Thymus (tissue), 11 donors: ENCODE measurements at regions not wholly inside any gene's neighbourhood (a gene's known extent, or its start where the extent isn't known, plus 50 kb on each side); places are given as distances from the start of the nearest gene placed in this dataset.

Experiments used
- DNase-seq, 9 donors: peaks; one replicate each; pipeline ENCODE4 v3.0.0-alpha.2; 2013; ENCODE audit warnings: low spot score in 9 of 9, low read depth in 6 of 9, missing footprints in 1 of 9
- H3K27ac ChIP-seq, 2 donors: one replicate each; pipeline ENCODE4 v1.5.1; 2013; ENCODE audit warnings: control low read depth in 1 of 2, low read depth in 1 of 2, low read length in 1 of 2, mild to moderate bottlenecking in 1 of 2, moderate library complexity in 1 of 2
- H3K27me3 ChIP-seq, 2 donors: one replicate each; pipeline ENCODE4 v1.5.1; 2013; ENCODE audit warnings: low read length in 1 of 2; ENCODE audit not compliant: control insufficient read depth in 2 of 2, insufficient read depth in 1 of 2
- H3K36me3 ChIP-seq, 2 donors: one replicate each; pipeline ENCODE4 v1.5.1; 2013; ENCODE audit warnings: low read length in 1 of 2, mild to moderate bottlenecking in 1 of 2, moderate library complexity in 1 of 2; ENCODE audit not compliant: control insufficient read depth in 2 of 2, insufficient read depth in 2 of 2
- H3K4me1 ChIP-seq, 2 donors: one replicate each; pipeline ENCODE4 v1.5.1; 2013; ENCODE audit warnings: low read length in 2 of 2; ENCODE audit not compliant: control insufficient read depth in 2 of 2, insufficient read depth in 2 of 2
- H3K4me3 ChIP-seq, 2 donors: one replicate each; pipeline ENCODE4 v1.5.1; 2013; ENCODE audit warnings: low read length in 2 of 2, control low read depth in 1 of 2, mild to moderate bottlenecking in 1 of 2
- H3K9me3 ChIP-seq, 2 donors: one replicate each; pipeline ENCODE4 v1.5.1; 2013; ENCODE audit warnings: low read length in 1 of 2, mild to moderate bottlenecking in 1 of 2; ENCODE audit not compliant: control insufficient read depth in 2 of 2, insufficient read depth in 1 of 2
- WGBS: extraction: QIAGEN DNeasy Blood & Tissue Kit; methylation state at CpG from one replicate; pipeline ENCODE4 v1.1.7; 2013; 5-methylcytosine and 5-hydroxymethylcytosine counted together
- donor health status: healthy.

DNA sequence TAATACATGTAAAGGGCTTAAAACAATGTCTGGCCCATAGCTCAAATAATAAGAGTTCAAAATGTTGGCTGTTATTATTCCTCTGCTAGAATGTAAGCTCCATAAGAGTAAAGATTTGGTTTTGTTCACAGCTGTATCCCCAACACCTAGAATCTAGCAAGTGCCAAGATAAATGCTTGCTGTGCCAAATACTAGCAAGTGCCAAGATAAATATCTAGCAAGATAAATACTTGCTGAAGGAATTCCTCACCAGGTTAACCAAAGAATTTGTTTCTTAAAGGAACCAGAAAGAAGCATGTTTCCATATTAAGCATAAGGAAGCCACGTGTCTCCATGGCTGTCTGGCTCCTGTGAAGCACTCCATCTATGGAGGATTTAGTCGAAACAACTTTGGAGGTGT lies 235.2 kb upstream of the SP4 start:
- H3K36me3 ChIP-seq = no peaks in the 10 kb centered on the region
- H3K9me3 ChIP-seq = no peaks in the 10 kb centered on the region
- DNase-seq = no peak
- H3K4me1 ChIP-seq = no peaks in the 10 kb centered on the region
- H3K27me3 ChIP-seq = no peaks in the 10 kb centered on the region
- no peak overlapping the region for H3K27ac ChIP-seq
- WGBS = 90% methylated on average over 2 of the region's 2 CpGs
- no peak overlapping the region for H3K4me3 ChIP-seq

DNA sequence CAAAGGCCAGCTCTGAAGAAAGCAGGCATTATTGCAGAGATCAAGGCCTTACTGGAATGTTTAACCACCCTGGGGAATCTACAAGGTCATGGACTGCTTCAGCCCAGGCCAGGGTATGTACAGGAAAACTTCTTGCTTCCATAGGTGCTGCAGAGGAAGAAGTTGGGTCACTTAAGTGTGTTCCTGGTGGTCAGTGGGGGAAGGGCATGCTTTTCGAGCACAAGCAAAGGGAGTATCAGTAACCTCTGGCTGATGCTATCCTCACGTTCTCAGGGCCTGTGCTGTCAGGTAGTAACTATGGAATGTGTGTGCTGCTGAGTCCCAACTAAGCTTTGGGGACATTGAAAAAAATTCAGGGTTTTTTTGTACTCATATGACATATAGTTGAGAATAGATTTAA lies 234.0 kb upstream of the SP4 start:
- 92% methylated on average over 2 of the region's 2 CpGs for WGBS
- no peaks in the 10 kb centered on the region for H3K27me3 ChIP-seq
- H3K4me3 ChIP-seq = no peak overlapping the region
- no peaks in the 10 kb centered on the region for H3K36me3 ChIP-seq
- H3K27ac ChIP-seq = no peak overlapping the region
- no peaks in the 10 kb centered on the region for H3K4me1 ChIP-seq
- H3K9me3 ChIP-seq = no peaks in the 10 kb centered on the region
- DNase-seq = no peak

DNA sequence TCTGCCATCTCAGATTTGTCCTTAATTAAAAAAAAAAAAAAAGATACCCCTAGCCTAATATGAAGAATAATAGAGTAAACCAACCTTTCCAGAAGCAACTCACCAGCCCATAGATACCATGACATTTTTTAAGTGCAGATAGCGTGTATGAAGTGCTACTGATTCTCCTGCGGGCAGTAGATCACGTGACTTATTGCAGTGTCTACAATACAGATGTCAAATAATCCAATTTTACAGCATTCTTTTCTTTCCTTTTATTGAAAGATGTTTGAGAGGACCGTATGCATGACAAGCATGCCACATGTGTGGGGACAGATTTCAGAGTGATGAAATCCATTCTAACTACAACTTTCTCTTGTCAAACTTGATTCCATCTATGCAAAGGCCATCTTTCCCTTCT lies 232.9 kb upstream of the SP4 start:
- H3K4me3 ChIP-seq = no peak overlapping the region
- H3K4me1 ChIP-seq = no peaks in the 10 kb centered on the region
- no peak for DNase-seq
- WGBS = 94% methylated on average over 4 of the region's 4 CpGs
- no peaks in the 10 kb centered on the region for H3K9me3 ChIP-seq
- no peaks in the 10 kb centered on the region for H3K27me3 ChIP-seq
- no peak overlapping the region for H3K27ac ChIP-seq
- H3K36me3 ChIP-seq = no peaks in the 10 kb centered on the region

DNA sequence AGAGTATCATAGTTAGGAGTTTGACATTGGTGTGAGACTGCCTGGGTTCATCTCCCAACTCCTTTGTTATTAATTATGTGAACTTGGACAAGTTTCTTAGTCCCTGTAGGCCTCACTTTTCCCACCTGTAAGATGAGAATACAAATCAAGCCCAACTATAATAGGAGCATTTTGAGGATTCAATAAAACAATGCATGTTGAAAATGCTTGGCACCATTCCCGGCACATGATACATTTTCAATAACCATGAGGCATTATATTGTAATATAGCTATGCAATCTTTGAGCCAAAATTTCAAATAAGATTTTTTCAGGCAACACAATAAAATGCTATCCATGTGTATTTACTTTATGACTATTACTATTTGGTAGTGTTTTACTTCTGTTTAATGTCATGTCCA lies 229.0 kb upstream of the SP4 start:
- Histone ChIP-seq H3K27ac (no peak overlapping the region), H3K27me3 (no peaks in the 10 kb centered on the region), H3K36me3 (no peaks in the 10 kb centered on the region), H3K9me3 (no peaks in the 10 kb centered on the region), H3K4me1 (no peaks in the 10 kb centered on the region), H3K4me3 (no peak overlapping the region)
- DNase-seq = no peak
- WGBS = 99% methylated on average over 1 of the region's 1 CpG

DNA sequence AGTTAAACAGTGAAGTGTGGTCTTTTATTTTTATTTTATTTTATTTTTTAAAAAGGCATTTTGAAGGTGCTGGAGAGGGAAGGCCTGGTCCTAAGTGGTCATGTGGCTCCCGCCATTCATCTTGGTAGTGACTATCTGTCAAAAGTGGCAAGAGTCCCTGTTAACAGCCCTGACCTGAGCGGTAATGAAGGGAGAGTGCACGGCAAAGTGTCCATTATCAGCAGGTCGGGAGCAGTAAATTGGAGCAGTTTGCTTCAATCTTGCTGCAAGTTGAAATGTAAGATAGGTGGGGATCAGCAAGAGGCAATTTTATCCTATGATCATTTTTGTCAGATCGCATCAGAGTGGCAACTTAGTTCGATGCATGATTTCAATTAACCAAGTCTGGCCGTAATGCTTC lies 227.4 kb upstream of the SP4 start:
- H3K4me3 ChIP-seq = no peak overlapping the region
- no peak for DNase-seq
- 96% methylated on average over 7 of the region's 7 CpGs for WGBS
- H3K4me1 ChIP-seq = no peaks in the 10 kb centered on the region
- no peaks in the 10 kb centered on the region for H3K36me3 ChIP-seq
- no peaks in the 10 kb centered on the region for H3K27me3 ChIP-seq
- H3K9me3 ChIP-seq = no peaks in the 10 kb centered on the region
- H3K27ac ChIP-seq = no peak overlapping the region

DNA sequence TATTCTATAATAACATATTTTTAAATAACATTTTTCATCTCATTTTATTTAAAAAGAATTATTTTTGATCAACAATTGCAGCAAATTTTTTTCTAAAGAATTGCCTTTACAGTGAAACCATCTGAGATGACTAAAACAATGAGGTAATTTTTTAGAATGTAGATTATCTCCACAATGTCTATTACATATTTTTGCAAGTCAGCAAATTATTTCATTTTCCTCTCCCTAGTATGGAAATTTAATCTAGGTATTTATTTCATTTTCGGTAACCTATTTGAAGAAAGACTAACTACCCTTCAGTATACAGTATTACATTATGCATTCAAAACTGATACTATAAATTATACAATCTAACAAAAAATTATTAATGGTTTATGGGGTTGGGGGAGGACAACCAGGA lies 213.2 kb upstream of the SP4 start:
- no peaks in the 10 kb centered on the region for H3K36me3 ChIP-seq
- H3K27ac ChIP-seq = no peak overlapping the region
- H3K9me3 ChIP-seq = no peaks in the 10 kb centered on the region
- no peak for DNase-seq
- no peaks in the 10 kb centered on the region for H3K4me1 ChIP-seq
- no peaks in the 10 kb centered on the region for H3K27me3 ChIP-seq
- 86% methylated on average over 1 of the region's 1 CpG for WGBS
- no peak overlapping the region for H3K4me3 ChIP-seq

DNA sequence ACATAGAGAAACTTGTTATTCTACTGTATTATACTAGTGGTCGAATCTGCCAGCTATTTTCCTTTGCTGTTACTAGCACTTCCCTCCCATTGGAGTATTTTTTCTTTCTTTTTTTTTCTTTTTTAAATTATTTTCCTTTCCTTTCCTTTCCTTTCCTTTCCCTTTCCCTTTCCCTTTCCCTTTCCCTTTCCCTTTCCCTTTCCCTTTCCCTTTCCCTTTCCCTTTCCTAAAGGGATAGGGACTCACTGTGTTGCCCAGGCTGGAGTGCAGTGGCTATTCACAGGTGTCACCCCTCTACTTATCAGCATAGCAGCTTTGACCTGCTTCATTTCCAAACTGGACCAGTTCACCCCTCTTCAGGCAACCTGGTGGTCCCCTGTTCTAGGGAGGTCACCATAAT lies 212.6 kb upstream of the SP4 start:
- Histone ChIP-seq H3K36me3 (no peaks in the 10 kb centered on the region), H3K4me3 (no peak overlapping the region), H3K27ac (no peak overlapping the region), H3K9me3 (no peaks in the 10 kb centered on the region), H3K27me3 (no peaks in the 10 kb centered on the region), H3K4me1 (no peaks in the 10 kb centered on the region)
- no peak for DNase-seq
- 85% methylated on average over 1 of the region's 1 CpG for WGBS

DNA sequence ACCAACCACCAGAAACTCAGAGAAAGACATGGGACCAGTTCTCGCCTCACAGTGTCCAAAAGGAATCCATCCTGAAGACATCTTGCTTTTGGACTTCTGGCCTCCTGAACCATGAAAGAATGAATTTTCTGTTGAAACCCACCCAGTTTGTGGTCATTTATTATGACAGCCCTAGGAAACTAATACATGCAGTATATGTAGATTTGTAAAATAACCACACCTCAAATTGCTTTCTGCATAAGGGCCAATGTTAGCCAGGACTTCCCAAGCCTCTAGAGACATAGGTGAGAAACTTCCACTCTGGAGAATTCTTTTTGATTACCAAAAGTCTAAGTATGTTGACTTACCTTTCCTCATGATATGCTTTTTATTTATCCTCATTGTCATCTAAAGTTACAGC lies 210.5 kb upstream of the SP4 start:
- Histone ChIP-seq H3K27ac (no peak overlapping the region), H3K4me1 (no peaks in the 10 kb centered on the region), H3K9me3 (no peaks in the 10 kb centered on the region), H3K27me3 (no peaks in the 10 kb centered on the region), H3K4me3 (no peak overlapping the region), H3K36me3 (no peaks in the 10 kb centered on the region)
- 94% methylated on average over 1 of the region's 1 CpG for WGBS
- no peak for DNase-seq

DNA sequence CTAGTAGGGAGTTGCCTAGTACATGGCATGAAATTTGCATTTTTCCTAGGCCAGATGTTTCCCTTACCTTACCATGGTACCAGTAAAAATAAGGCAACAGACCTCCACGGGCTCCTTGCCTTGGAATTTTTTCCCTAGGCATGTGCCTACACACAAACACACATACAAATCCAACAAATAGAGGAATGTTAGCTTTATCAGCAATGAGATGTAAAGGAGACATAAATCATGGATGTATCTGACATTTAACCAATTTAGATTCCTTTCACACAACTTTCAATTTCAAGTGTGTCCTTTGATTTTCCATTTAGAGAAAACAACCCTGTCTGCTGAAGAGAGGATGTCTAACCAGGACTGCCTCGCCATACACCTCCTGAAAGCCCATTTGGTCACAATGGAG lies 209.7 kb upstream of the SP4 start:
- WGBS = 93% methylated on average over 2 of the region's 2 CpGs
- no peak overlapping the region for H3K4me3 ChIP-seq
- no peaks in the 10 kb centered on the region for H3K27me3 ChIP-seq
- no peaks in the 10 kb centered on the region for H3K9me3 ChIP-seq
- H3K36me3 ChIP-seq = no peaks in the 10 kb centered on the region
- no peak overlapping the region for H3K27ac ChIP-seq
- H3K4me1 ChIP-seq = no peaks in the 10 kb centered on the region
- no peak for DNase-seq

DNA sequence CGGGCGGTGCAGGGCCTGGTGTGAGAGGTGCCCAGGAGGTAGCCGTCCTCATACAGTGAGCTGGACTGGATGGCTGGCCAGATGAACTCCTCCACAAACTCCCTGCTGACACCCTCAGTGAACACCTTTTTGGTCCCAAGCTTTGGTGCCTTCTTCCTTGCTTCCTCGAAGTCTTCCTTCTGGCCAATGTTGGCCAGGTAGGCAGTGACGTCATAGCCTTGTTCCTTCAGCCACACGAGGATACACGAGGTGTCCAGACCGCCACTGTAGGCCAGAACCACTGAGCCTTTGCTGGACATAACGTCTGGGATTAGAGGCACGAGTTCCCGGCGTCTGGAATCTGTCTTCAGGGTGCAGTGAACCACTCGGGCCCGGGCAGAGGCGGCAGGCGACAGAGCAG lies 206.8 kb upstream of the SP4 start:
- DNase-seq = no peak
- 93% methylated on average over 16 of the region's 16 CpGs for WGBS

More for the DNA sequence above, 206.8 kb upstream of the SP4 start:
- H3K27me3 ChIP-seq = no peaks in the 10 kb centered on the region
- no peaks in the 10 kb centered on the region for H3K4me1 ChIP-seq
- no peak overlapping the region for H3K4me3 ChIP-seq
- H3K27ac ChIP-seq = no peak overlapping the region
- no peaks in the 10 kb centered on the region for H3K36me3 ChIP-seq
- H3K9me3 ChIP-seq = no peaks in the 10 kb centered on the region
